ENCODE measurements at regions not wholly inside any gene's neighbourhood (a gene's known extent, or its start where the extent isn't known, plus 50 kb on each side); places are given as distances from the start of the nearest gene placed in this dataset.

DNA sequence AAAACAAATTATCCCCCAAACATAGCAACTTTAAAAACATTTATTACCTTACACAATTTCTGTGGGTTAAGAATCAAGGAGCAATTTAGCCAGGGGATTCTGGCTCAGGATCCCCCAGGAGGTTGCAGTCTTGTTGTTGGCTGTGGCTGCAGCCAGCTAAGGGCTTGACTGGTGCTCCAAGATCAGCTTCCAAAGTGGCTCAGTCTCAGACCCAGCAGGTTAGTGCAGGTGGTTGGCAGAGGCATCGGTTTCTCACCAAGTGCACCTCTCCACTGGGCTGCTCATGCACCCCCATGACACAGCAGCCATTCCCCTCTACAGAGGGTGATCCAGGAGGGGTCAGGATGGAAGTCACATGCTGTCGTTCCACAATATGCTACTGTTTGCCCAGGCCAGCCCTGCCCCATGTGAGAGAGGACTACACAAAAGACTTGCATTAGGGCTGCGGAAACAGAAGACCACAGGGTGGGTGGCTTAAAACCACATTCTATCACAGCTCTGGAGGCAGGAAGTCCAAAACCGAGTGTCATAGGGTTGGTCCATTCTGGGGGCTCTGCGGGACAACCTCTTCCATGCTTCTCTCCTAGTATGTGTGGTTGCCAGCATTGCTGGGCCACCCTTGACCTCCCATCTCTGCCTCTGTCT lies 125.8 kb downstream of the C6orf118 start:
- no peak for TF ChIP-seq EP300 (IDR thresholded peaks at IDR 0.05; ENCODE audit: low read depth)
- TF ChIP-seq, protein P1, sequence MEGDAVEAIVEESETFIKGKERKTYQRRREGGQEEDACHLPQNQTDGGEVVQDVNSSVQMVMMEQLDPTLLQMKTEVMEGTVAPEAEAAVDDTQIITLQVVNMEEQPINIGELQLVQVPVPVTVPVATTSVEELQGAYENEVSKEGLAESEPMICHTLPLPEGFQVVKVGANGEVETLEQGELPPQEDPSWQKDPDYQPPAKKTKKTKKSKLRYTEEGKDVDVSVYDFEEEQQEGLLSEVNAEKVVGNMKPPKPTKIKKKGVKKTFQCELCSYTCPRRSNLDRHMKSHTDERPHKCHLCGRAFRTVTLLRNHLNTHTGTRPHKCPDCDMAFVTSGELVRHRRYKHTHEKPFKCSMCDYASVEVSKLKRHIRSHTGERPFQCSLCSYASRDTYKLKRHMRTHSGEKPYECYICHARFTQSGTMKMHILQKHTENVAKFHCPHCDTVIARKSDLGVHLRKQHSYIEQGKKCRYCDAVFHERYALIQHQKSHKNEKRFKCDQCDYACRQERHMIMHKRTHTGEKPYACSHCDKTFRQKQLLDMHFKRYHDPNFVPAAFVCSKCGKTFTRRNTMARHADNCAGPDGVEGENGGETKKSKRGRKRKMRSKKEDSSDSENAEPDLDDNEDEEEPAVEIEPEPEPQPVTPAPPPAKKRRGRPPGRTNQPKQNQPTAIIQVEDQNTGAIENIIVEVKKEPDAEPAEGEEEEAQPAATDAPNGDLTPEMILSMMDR (IDR thresholded peaks at IDR 0.05): no peak
